HG02588 (cell line): ENCODE measurements at regions not wholly inside any gene's neighbourhood (a gene's known extent, or its start where the extent isn't known, plus 50 kb on each side); places are given as distances from the start of the nearest gene placed in this dataset.

Experiments used
- ATAC-seq: cut with Tn5 transposase; IDR thresholded peaks from one replicate; pipeline ENCODE4 v1.9.1; 2021; ENCODE audit warnings: mild to moderate bottlenecking, moderate library complexity; ENCODE audit not compliant: unreplicated experiment

DNA sequence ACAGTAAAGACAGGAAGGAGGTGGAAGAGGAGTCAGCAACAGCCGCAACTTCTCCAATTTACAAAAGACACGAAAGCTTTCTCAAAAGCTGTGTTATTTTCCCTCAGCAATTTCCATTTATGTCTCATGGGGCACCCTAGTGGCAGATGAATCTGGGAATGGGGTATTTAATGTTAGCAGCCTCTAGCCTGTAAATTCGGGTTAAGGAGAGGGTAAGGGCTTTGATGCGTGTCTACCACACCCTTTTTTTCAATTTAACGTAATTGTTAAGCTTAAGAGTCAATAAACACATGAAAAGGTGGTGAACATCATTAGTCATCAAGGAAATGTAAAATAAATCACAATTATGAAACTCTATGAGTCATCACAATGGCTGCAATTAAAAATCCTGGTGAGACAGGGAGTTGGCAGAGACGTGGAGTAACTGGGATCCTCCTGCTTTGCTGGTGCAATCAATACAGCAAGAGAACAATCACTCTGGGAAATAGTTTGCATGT, 986.4 kb downstream of the AACS start:
- no peak for ATAC-seq

GRCh38 chr12:126055521-126055920, 990.3 kb downstream of the AACS start:
- no peak for ATAC-seq

GRCh38 chr12:126061777-126062176, 996.5 kb downstream of the AACS start:
- ATAC-seq: no peak

DNA sequence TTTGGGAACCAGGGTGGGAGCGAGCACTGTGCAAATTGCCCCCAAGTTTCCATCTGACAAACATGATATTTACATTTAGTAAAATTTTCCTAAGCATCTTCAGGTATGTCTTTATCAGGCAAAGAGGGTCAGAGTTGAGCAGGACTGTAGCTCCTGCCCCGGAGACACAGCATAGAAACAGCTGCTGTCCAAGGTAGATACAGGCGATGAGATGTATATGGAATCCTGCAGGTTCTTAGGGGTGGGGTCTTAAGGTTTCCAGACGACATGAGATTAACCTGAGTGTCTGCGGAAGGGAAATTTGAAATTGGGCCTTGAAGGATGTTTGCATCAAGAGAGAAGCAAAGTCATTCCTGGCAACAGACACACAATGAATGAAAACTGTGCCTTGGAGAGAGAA, 998.8 kb downstream of the AACS start:
- no peak for ATAC-seq

DNA sequence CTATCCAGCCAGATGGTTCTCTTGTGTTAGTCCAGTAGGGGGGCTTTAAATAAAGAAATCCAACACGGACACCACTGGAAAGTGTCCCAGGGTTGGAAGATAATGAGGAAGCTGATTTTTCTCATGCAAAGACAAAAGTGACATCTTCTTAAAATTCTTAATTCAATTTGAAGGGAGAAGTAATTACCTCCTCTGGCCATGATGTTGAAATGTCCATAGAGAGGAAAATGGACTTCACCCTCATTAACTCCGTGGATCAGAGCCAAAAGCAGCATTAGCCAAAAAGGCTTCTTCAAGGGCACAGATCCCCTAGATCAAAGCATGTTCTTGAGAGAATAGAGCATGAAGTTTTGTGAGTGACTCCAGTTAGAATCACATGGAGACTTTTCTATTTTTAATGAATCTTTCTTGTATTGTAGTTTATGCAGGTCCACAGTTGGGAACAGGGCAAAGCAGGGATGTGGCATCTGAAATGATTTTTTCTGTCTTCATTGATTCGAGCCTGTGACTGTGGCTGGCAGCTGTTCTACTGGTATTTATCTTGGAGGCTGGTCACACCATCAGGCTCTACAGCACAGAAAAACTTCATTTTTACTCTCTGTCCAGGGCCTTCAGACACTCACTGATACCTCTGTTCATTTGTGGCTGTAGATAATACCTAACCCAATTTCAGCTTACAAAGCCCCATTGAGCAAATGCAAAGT, 1002.5 kb downstream of the AACS start:
- ATAC-seq: no peak

GRCh38 chr12:126069549-126070165, 1004.4 kb downstream of the AACS start:
- no peak for ATAC-seq

DNA sequence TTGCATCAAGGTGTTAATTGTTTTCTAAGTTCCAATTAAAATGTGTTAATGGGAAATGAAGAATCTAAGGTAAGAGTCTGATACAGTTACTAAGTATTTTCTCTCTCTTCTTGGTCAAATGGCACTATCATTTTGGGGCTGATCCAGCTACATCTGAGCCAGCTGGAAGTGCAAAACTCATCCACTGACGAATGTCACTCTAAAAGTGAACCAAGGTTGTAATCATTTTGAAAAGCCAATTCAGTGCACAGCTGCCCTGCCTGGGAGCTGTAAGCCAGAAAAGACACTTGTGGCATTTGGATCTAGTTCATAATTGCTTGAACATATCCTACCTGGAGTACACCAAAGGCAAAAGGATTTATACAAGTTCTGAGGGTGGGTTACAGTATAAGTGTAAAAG, 1011.3 kb downstream of the AACS start:
- ATAC-seq: no peak

DNA sequence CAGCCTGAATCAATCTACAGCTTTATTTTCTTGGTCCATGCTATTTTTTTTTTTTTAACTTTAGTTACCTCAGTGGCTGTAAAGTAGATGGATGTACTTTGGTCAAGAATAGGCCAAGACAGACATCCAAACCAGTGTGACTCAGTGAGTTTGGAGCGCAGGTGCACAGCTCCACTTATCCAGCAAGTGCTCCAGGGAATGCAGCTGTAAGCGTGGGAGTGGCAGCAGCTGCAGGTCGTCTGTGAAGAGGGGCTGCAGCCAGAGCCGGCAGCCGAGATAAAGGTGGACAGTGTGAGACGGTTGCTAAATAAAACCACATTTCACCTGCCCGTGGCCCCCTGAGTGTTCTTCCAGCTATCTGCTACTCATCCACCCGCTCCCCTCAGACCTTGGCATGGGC, 1018.7 kb downstream of the AACS start:
- no peak for ATAC-seq

- ATAC-seq: no peak
Observed at GRCh38 chr12:126084480-126084879, 1019.2 kb downstream of the AACS start.

DNA sequence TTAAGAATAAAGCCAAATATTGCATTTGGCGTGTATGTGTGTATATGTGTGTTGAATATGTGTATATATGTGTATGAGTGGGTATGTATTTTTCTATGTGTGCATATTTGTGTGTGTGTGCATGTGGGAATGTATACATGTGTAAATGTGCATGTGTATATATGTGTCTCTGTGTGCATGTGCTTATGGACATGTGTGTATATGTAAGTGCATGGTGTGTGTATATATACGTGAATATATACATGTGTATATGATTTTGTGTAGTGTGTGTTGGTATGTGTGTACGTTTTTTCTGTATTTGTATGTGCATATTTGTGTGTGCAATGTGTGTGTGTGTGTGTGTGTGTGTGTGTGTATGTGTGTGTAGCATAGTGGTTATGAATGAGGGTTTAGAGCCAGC, 1021.0 kb downstream of the AACS start:
- ATAC-seq: no peak

DNA sequence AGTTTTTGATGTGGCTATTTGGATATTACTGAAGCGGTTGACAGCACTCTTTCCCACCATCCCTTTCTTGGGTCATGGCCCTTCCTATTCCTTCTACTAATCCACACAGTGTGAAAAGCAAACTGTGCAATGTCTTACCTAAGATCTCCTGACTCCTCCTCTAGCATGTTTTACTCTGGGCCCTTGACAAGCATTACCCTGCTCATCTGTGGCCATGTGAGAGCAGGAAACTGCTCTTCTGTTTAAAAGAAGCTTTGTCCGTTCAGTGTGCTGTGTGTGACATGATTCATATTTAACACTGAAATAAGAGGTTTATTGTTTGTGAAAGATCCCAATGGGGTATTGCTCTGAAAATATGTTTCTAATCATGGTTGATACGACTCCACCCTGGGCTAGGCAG, 1022.5 kb downstream of the AACS start:
- ATAC-seq: no peak

DNA sequence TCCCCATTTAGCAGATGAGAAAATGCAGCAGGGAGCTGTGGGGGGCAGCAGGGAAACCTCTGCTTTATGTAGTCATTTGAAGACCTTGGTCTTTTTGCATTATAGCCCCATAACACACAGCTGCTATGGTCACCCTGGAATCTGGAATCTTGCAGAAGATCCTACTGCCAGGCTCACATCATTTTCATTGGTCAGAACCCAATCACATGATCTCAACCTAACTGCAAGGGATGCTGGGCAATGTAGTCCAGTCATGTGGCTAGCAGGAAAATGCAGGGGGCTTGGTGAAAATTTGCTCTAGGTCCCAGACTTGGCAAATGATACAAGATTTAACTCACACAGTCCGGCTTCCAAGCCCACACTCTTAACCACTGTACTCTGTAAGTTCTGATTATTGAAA, 1028.7 kb downstream of the AACS start:
- ATAC-seq: no peak

DNA sequence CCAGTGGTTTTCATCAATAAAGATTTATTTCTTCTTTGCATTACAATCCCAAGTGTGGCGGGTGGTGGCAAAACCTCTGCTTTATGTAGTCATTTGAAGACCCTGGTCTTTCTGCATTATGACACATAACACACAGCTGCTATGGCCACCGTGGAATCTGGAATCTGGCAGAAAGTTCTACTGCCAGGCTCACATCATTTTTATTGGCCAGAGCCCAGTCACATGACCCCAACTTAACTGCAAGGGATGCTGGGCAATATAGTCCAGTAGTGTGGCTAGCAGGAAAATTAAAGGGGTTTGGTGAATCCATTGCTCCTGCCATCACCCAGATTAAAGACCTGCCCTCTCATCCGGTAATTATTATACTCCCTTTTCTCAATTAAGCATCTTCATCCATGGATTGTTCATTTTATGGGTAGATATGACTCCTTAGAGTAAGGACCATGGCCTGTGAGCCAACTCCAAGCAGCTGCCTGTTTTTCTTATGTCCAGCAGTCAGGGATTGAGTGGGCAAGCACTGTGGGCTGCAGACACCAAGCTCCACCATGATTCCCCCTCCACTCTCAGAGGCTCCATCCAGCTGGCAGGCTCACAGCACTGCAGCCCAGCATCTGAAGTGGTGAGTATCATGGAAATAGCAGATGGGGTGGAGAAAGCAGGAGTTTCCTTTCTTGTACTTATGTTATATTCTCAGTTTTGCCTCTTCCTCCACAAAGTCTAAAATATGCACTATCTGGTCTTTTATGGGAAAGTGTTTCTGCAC, 1030.7 kb downstream of the AACS start:
- ATAC-seq: no peak

DNA sequence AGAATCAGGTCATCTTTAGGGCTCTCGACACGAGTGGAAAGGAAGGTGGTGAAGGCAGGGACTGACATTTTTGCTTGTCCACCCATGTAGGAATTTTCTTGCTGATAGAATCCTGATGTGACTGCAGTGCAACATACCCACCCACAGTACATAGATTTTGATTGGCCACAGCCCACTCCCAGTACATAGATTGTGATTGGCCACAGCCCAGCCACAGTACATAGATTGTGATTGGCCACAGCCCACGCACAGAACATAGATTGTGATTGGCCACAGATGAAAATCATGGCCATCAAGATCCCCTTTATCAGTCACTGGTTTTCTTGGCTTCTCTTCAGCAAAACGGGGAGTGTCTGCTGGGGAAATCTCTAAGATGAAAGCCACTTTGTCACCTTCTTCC, 1041.5 kb downstream of the AACS start:
- ATAC-seq: no peak

- ATAC-seq: no peak
Observed at GRCh38 chr12:126107659-126108058, 1042.4 kb downstream of the AACS start.

GRCh38 chr12:126108247-126108646, 1043.0 kb downstream of the AACS start:
- no peak for ATAC-seq

DNA sequence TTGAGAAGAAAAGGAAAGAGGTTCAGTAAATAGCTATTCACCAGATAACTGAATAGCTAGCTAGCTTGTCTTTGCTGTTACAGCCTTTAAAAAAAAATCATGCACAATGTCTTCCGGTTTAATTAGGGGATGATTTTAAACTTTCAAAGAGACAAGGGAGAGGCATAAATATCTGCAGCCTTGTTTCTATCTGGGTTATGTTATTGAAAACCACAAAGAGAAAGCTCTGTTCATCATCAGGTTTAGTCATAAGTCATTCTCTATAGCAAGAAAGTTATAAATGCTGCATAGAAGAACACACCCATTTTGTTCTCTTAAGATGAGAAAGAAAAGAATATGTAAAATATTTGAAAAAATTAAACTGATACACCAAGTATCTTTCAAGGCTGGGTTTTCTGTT, 1046.9 kb downstream of the AACS start:
- ATAC-seq: no peak

GRCh38 chr12:126112849-126113248, 1047.6 kb downstream of the AACS start:
- no peak for ATAC-seq

DNA sequence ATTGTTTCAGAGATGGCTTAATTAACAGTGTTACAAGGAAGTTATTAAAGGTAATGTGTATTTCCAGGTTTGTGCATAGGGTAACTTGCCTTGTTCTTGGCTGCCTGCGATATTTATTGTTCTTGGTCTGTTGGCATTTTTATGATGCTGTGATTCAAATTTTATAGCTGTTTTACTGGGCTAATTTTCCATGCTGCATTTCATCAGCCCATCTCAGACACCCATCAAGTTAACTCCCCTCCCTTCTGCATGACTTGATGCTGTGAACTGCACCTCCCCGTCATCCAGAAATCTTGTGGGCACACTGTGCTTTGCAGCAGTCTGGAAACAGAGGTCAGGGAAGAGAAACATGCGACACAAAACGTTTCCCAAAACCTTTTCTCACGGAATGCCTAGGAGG, 1049.2 kb downstream of the AACS start:
- ATAC-seq: no peak

- no peak for ATAC-seq
Observed at GRCh38 chr12:126117502-126117901, 1052.3 kb downstream of the AACS start.

DNA sequence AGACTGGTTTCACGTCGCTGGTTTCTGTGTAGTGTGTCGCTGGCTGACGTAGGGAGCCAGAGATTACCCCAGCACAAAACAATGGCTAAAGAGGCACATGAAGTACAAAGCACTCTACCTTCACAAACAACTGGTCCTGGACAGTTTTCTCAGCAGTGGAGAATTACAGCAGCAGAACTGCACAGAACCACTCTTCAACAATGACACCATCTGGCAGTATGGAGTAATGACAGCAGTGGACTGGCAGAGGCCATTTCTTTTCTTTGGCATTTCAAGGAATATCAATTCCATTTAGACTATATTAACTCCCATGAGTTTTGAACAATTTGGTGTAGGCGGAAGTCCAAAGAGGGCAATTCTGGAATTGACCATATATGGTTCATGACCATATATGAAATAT, 1074.1 kb downstream of the AACS start:
- no peak for ATAC-seq

GRCh38 chr12:126144603-126145002, 1079.4 kb downstream of the AACS start:
- ATAC-seq: no peak
